GM12891 (cell line): ENCODE measurements at regions not wholly inside any gene's neighbourhood (a gene's known extent, or its start where the extent isn't known, plus 50 kb on each side); places are given as distances from the start of the nearest gene placed in this dataset.

Experiments
- POLR2A ChIP-seq: IDR thresholded peaks from 2 replicates; pipeline ENCODE4 v1.6.1; 2011; ENCODE audit warnings: low read depth, low read length, control low read depth
- POLR2AphosphoS5 ChIP-seq: IDR thresholded peaks from 2 replicates; pipeline ENCODE4 v1.6.1; 2011; ENCODE audit warnings: low read depth, low read length, control low read depth
- SPI1 ChIP-seq: IDR thresholded peaks from 2 replicates; pipeline ENCODE4 v1.6.1; 2011; ENCODE audit warnings: low read depth, low read length, control low read depth
- TAF1 ChIP-seq: IDR thresholded peaks from 2 replicates; pipeline ENCODE4 v1.6.1; 2011; ENCODE audit warnings: low read depth, low read length, control low read depth

GRCh38 chr5:123746683-123747360 lies 234.8 kb downstream of the CSNK1G3 start:
- TF ChIP-seq SPI1 (no peak), POLR2AphosphoS5 (no peak), POLR2A (no peak), TAF1 (no peak)
